ENCODE measurements at regions not wholly inside any gene's neighbourhood (a gene's known extent, or its start where the extent isn't known, plus 50 kb on each side); places are given as distances from the start of the nearest gene placed in this dataset.

- TF ChIP-seq SIN3A (IDR thresholded peaks at IDR 0.05; ENCODE audit: borderline replicate concordance, insufficient read depth, low read length), result no peak
- no peak for TF ChIP-seq TAF1 (IDR thresholded peaks at IDR 0.05; ENCODE audit: borderline replicate concordance, insufficient read depth, low read length)
- no peak for TF ChIP-seq POLR2AphosphoS5 (IDR thresholded peaks at IDR 0.05; ENCODE audit: low read depth, low read length)
- TF ChIP-seq FOXP2 (optimal IDR thresholded peaks at IDR 0.05; ENCODE audit: borderline replicate concordance, extremely low read depth, extremely low read length, insufficient read depth), result no peak
These were observed 86.4 kb upstream of the ARRDC4 start for GRCh38 chr15:97874139-97874538.

DNA sequence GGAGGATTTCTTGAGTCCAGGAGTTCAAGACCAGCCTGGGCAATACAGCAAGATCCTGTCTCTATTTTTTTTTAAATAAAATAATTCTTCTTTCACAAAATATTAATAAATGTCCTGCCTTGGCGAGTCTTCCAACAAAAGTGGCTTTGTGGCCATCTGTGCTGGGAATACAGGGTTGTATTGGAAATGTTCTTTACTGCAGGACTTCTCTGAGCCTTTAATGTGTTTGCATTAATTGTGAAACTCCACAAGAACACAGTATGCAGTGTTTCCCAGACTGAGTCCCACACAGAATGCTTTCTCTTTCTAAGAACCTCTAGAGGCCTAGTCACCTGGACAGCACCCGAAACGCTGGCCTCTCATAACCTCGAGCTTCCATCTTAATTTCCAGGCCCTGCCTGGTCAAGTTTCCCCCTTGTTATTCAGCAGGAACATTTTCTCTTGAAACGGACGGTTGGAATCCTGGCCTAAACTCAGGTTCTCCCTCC lies 85.4 kb upstream of the ARRDC4 start:
- TF ChIP-seq SIN3A (IDR thresholded peaks at IDR 0.05; ENCODE audit: borderline replicate concordance, insufficient read depth, low read length) (no peak), POLR2AphosphoS5 (IDR thresholded peaks at IDR 0.05; ENCODE audit: low read depth, low read length) (no peak), REST (IDR thresholded peaks at IDR 0.05; ENCODE audit: insufficient read depth in 1 of 2, low read depth in 2 of 2, low read length in 2 of 2) (no peak), FOXP2 (optimal IDR thresholded peaks at IDR 0.05; ENCODE audit: borderline replicate concordance, extremely low read depth, extremely low read length, insufficient read depth) (no peak), TAF1 (IDR thresholded peaks at IDR 0.05; ENCODE audit: borderline replicate concordance, insufficient read depth, low read length) (no peak)

GRCh38 chr15:97875513-97876280 lies 84.8 kb upstream of the ARRDC4 start:
- no peak for TF ChIP-seq SIN3A (IDR thresholded peaks at IDR 0.05; ENCODE audit: borderline replicate concordance, insufficient read depth, low read length)
- no peak for TF ChIP-seq FOXP2 (optimal IDR thresholded peaks at IDR 0.05; ENCODE audit: borderline replicate concordance, extremely low read depth, extremely low read length, insufficient read depth)
- TF ChIP-seq REST (IDR thresholded peaks at IDR 0.05; ENCODE audit: insufficient read depth in 1 of 2, low read depth in 2 of 2, low read length in 2 of 2), result no peak

DNA sequence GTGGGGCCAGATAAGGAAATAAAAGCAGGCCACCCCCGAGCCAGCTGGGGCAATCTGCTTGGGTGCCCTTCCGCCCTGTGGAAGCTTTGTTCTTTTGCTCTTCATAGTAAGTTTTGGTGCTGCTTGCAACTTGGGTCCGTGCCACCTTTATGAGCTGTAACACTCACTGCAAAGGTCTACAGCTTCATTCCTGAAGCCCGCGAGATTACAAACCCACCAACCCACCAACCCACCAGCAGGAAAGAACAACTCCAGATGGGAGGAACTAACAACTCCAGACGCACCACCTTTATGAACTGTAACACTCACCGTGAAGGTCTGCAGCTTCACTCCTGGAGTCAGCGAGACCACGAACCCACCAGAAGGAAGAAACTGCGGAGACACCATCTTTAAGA lies 84.2 kb upstream of the ARRDC4 start:
- TF ChIP-seq POLR2AphosphoS5 (IDR thresholded peaks at IDR 0.05; ENCODE audit: low read depth, low read length) (no peak), TAF1 (IDR thresholded peaks at IDR 0.05; ENCODE audit: borderline replicate concordance, insufficient read depth, low read length) (no peak)

GRCh38 chr15:97881346-97881965 lies 79.0 kb upstream of the ARRDC4 start:
- TF ChIP-seq TAF1 (IDR thresholded peaks at IDR 0.05; ENCODE audit: borderline replicate concordance, insufficient read depth, low read length) (no peak), FOXP2 (optimal IDR thresholded peaks at IDR 0.05; ENCODE audit: borderline replicate concordance, extremely low read depth, extremely low read length, insufficient read depth) (no peak), SIN3A (IDR thresholded peaks at IDR 0.05; ENCODE audit: borderline replicate concordance, insufficient read depth, low read length) (no peak), REST (IDR thresholded peaks at IDR 0.05; ENCODE audit: insufficient read depth in 1 of 2, low read depth in 2 of 2, low read length in 2 of 2) (no peak), POLR2AphosphoS5 (IDR thresholded peaks at IDR 0.05; ENCODE audit: low read depth, low read length) (no peak)

- TF ChIP-seq TAF1 (IDR thresholded peaks at IDR 0.05; ENCODE audit: borderline replicate concordance, insufficient read depth, low read length) (no peak), POLR2AphosphoS5 (IDR thresholded peaks at IDR 0.05; ENCODE audit: low read depth, low read length) (no peak), REST (IDR thresholded peaks at IDR 0.05; ENCODE audit: insufficient read depth in 1 of 2, low read depth in 2 of 2, low read length in 2 of 2) (no peak), FOXP2 (optimal IDR thresholded peaks at IDR 0.05; ENCODE audit: borderline replicate concordance, extremely low read depth, extremely low read length, insufficient read depth) (no peak)
These were observed 75.9 kb upstream of the ARRDC4 start for GRCh38 chr15:97884513-97885131.

All from PFSK-1 (cell line).